GM12874 (cell line): ENCODE measurements at regions not wholly inside any gene's neighbourhood (a gene's known extent, or its start where the extent isn't known, plus 50 kb on each side); places are given as distances from the start of the nearest gene placed in this dataset.

Source experiments
- TF ChIP-seq, protein P1 (sequence below): IDR thresholded peaks from 2 replicates; pipeline ENCODE4 v1.5.1; 2011; ENCODE audit warnings: low read depth, mild to moderate bottlenecking, control low read depth, low read length, moderate library complexity; ENCODE audit not compliant: insufficient read depth

DNA sequence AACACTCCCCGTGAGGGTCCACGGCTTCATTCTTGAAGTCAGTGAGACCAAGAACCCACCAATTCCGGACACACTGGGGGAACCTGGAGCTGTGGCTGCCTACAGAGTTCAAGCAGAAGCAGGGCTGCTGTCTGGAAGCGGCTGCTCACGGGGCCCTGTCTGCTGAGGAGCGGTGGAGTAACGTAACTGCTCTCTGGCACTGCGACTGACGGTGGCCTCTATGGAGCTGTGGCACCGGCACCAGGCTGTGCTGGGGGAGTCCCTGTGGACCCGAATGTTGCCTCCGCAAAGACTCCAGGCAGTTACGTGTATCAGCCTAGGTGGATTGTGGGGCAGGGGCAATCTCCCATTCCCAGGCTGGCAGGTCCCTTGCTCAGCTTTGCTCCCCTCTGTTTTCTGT is 703.3 kb upstream of the FRG1 start:
- TF ChIP-seq, protein P1, sequence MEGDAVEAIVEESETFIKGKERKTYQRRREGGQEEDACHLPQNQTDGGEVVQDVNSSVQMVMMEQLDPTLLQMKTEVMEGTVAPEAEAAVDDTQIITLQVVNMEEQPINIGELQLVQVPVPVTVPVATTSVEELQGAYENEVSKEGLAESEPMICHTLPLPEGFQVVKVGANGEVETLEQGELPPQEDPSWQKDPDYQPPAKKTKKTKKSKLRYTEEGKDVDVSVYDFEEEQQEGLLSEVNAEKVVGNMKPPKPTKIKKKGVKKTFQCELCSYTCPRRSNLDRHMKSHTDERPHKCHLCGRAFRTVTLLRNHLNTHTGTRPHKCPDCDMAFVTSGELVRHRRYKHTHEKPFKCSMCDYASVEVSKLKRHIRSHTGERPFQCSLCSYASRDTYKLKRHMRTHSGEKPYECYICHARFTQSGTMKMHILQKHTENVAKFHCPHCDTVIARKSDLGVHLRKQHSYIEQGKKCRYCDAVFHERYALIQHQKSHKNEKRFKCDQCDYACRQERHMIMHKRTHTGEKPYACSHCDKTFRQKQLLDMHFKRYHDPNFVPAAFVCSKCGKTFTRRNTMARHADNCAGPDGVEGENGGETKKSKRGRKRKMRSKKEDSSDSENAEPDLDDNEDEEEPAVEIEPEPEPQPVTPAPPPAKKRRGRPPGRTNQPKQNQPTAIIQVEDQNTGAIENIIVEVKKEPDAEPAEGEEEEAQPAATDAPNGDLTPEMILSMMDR = no peak

GRCh38 chr4:189255636-189256035 is 685.0 kb upstream of the FRG1 start:
- TF ChIP-seq, protein P1 = no peak

- TF ChIP-seq, protein P1 = no peak
These were observed 679.2 kb upstream of the FRG1 start for GRCh38 chr4:189261475-189261874.

DNA sequence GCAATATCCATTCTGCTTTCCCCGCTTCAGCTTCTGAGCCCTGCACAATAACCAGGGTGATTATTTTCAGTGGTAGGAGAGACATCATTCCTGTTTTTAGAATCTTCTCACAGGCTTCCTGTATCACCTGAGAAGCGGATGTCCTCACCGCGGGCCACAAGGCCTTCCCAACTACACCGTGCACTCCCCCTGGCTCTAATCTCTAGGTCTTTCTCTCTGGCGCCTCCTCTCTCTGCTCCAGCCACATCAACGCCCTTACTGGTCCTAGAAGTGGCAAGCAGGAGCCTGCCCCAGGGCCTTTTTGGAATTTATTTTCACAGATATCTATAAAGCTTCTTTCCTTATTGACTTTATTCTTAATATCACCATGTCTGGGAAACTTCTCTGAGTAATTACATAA is 675.2 kb upstream of the FRG1 start:
- TF ChIP-seq, protein P1 = no peak

- TF ChIP-seq, protein P1 = no peak
These were observed 673.2 kb upstream of the FRG1 start for GRCh38 chr4:189267312-189267965.

- TF ChIP-seq, protein P1 = no peak
These were observed 662.0 kb upstream of the FRG1 start for GRCh38 chr4:189278597-189279165.

DNA sequence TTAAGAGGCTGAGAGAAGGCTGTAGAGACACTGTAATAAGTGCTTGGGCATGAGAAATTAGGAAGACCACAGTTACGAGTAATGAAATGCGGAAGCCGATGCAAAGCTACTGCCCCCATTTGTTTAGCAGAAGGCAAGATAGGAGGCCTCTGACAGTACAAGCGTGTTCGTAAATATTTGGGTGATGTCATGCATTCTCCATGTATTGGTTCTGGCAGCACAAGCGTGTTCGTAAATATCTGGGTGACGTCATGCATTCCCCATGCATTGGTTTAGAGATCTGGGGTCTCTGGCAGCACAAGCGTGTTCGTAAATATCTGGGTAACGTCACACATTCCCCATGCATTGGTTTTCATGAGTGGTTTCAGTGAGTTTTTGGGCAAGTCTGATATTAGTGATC is 661.5 kb upstream of the FRG1 start:
- TF ChIP-seq, protein P1 = no peak
